ENCODE measurements at regions not wholly inside any gene's neighbourhood (a gene's known extent, or its start where the extent isn't known, plus 50 kb on each side); places are given as distances from the start of the nearest gene placed in this dataset.

- Mint-ChIP-seq H3K27ac (ENCODE audit: unreplicated experiment) (no peak overlapping the region), H3K4me1 (ENCODE audit: unreplicated experiment) (no peaks in the 10 kb centered on the region), H3K4me3 (ENCODE audit: unreplicated experiment) (no peak overlapping the region), H3K27me3 (ENCODE audit: unreplicated experiment) (peaks cover 3% of the 10 kb centered on the region), H3K36me3 (ENCODE audit: low read depth, unreplicated experiment) (no peaks in the 10 kb centered on the region), H3K9me3 (ENCODE audit: unreplicated experiment) (no peaks in the 10 kb centered on the region)
- TF ChIP-seq, protein P1, sequence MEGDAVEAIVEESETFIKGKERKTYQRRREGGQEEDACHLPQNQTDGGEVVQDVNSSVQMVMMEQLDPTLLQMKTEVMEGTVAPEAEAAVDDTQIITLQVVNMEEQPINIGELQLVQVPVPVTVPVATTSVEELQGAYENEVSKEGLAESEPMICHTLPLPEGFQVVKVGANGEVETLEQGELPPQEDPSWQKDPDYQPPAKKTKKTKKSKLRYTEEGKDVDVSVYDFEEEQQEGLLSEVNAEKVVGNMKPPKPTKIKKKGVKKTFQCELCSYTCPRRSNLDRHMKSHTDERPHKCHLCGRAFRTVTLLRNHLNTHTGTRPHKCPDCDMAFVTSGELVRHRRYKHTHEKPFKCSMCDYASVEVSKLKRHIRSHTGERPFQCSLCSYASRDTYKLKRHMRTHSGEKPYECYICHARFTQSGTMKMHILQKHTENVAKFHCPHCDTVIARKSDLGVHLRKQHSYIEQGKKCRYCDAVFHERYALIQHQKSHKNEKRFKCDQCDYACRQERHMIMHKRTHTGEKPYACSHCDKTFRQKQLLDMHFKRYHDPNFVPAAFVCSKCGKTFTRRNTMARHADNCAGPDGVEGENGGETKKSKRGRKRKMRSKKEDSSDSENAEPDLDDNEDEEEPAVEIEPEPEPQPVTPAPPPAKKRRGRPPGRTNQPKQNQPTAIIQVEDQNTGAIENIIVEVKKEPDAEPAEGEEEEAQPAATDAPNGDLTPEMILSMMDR (IDR thresholded peaks at IDR 0.05; ENCODE audit: unreplicated experiment): no peak
- no peak for DNase-seq (ENCODE audit: low spot score)
Observed at GRCh38 chr4:138952411-138952810, 63.2 kb upstream of the NOCT start.

DNA sequence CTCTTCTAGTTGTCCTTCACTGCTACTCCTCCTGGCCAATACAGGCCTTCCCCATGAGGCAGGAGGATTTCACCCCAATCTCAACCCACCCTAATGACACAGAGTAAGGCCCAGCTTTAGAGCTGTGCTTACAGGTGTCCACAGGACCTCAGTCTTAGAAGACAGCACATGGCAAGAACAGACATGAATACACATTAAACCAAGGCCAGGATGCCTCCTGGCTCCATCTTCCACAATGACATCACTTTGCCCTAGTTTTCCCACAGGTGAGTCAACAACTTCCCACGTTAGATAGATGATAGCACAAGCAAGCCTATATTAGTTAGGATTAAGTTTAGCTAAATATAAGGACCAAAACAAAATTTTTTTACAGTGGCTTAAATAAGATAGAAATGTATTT lies 63.8 kb upstream of the NOCT start:
- no peaks in the 10 kb centered on the region for H3K36me3 Mint-ChIP-seq (ENCODE audit: low read depth, unreplicated experiment)
- H3K9me3 Mint-ChIP-seq (ENCODE audit: unreplicated experiment): no peaks in the 10 kb centered on the region
- no peaks in the 10 kb centered on the region for H3K27me3 Mint-ChIP-seq (ENCODE audit: unreplicated experiment)
- TF ChIP-seq, protein P1 (IDR thresholded peaks at IDR 0.05; ENCODE audit: unreplicated experiment): no peak
- DNase-seq (ENCODE audit: low spot score): no peak
- H3K4me1 Mint-ChIP-seq (ENCODE audit: unreplicated experiment): no peaks in the 10 kb centered on the region
- no peak overlapping the region for H3K27ac Mint-ChIP-seq (ENCODE audit: unreplicated experiment)
- no peak overlapping the region for H3K4me3 Mint-ChIP-seq (ENCODE audit: unreplicated experiment)

DNA sequence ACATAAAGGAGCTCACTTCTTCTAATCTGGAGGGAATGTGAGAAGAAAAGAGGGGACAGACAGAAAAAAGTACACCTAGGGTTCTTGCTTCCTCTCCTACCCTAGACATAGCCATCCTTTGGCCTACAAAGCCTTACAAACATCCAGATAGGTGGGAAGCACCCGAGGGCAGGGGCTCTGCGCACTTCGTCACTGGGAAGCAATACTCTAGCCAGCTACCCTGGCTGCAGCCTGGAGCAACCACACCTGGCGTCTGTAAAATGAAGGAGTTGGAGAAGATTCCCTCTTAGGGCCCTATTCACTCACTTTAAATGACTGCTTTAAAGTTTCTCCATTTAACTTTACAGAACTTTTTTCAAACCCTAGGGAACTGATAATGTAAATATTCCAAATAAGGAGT lies 65.7 kb upstream of the NOCT start:
- TF ChIP-seq, protein P1 (IDR thresholded peaks at IDR 0.05; ENCODE audit: unreplicated experiment): no peak
- Mint-ChIP-seq H3K27me3 (ENCODE audit: unreplicated experiment) (no peaks in the 10 kb centered on the region), H3K4me1 (ENCODE audit: unreplicated experiment) (no peaks in the 10 kb centered on the region), H3K27ac (ENCODE audit: unreplicated experiment) (no peak overlapping the region), H3K4me3 (ENCODE audit: unreplicated experiment) (no peak overlapping the region), H3K9me3 (ENCODE audit: unreplicated experiment) (no peaks in the 10 kb centered on the region), H3K36me3 (ENCODE audit: low read depth, unreplicated experiment) (no peaks in the 10 kb centered on the region)
- no peak for DNase-seq (ENCODE audit: low spot score)

DNA sequence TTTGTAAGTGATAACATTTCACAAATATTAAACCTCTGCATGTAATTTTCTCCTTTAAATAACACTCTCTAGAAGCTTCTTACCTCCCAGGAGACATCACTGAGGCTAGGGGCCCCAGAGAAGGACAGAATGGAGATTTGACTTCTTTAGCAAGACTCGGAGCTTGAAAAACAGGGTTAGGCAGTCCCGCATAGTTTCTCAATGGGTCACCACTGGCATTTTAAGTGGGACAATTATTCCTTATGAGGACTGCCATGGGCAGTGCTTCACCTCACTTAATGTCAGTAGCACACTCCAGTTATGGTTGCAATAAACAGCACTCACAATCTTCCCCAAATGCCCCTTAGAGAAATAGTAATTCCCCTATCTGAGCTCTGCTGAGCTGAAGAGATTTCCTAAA lies 66.7 kb upstream of the NOCT start:
- H3K27ac Mint-ChIP-seq (ENCODE audit: unreplicated experiment): no peak overlapping the region
- no peaks in the 10 kb centered on the region for H3K27me3 Mint-ChIP-seq (ENCODE audit: unreplicated experiment)
- no peak for DNase-seq (ENCODE audit: low spot score)
- no peaks in the 10 kb centered on the region for H3K4me1 Mint-ChIP-seq (ENCODE audit: unreplicated experiment)
- no peaks in the 10 kb centered on the region for H3K36me3 Mint-ChIP-seq (ENCODE audit: low read depth, unreplicated experiment)
- no peaks in the 10 kb centered on the region for H3K9me3 Mint-ChIP-seq (ENCODE audit: unreplicated experiment)
- TF ChIP-seq, protein P1 (IDR thresholded peaks at IDR 0.05; ENCODE audit: unreplicated experiment): no peak
- no peak overlapping the region for H3K4me3 Mint-ChIP-seq (ENCODE audit: unreplicated experiment)

DNA sequence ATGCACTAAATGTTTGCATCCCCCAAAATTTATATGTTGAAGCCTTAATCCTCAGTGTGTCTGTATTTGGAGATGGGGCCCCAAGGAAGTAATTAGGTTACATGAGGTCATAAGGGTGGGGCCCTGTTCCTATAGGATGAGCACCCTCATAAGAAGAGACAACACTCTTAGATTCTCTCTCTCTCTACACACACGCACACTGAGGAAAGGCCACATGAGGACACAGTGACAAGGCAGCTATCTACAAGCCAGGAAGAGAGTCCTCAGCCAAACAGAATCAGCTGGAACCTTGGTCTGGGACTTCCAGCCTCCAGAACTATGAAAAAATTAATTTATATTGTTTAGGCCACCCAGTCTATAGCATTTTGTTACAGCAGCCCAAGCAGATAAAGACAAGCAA lies 69.3 kb upstream of the NOCT start:
- Mint-ChIP-seq H3K4me3 (ENCODE audit: unreplicated experiment) (no peak overlapping the region), H3K9me3 (ENCODE audit: unreplicated experiment) (no peaks in the 10 kb centered on the region), H3K27me3 (ENCODE audit: unreplicated experiment) (no peaks in the 10 kb centered on the region), H3K27ac (ENCODE audit: unreplicated experiment) (no peak overlapping the region), H3K36me3 (ENCODE audit: low read depth, unreplicated experiment) (no peaks in the 10 kb centered on the region), H3K4me1 (ENCODE audit: unreplicated experiment) (no peaks in the 10 kb centered on the region)
- TF ChIP-seq, protein P1 (IDR thresholded peaks at IDR 0.05; ENCODE audit: unreplicated experiment): no peak
- no peak for DNase-seq (ENCODE audit: low spot score)

Data from endothelial cell (in vitro differentiated cells).